GF-D8 (cell line): ENCODE measurements at regions not wholly inside any gene's neighbourhood (a gene's known extent, or its start where the extent isn't known, plus 50 kb on each side); places are given as distances from the start of the nearest gene placed in this dataset.

ENCODE experiments used
- DNase-seq: peaks from one replicate; lab custom pipeline; 2025; lab: John Stamatoyannopoulos, UW

DNA sequence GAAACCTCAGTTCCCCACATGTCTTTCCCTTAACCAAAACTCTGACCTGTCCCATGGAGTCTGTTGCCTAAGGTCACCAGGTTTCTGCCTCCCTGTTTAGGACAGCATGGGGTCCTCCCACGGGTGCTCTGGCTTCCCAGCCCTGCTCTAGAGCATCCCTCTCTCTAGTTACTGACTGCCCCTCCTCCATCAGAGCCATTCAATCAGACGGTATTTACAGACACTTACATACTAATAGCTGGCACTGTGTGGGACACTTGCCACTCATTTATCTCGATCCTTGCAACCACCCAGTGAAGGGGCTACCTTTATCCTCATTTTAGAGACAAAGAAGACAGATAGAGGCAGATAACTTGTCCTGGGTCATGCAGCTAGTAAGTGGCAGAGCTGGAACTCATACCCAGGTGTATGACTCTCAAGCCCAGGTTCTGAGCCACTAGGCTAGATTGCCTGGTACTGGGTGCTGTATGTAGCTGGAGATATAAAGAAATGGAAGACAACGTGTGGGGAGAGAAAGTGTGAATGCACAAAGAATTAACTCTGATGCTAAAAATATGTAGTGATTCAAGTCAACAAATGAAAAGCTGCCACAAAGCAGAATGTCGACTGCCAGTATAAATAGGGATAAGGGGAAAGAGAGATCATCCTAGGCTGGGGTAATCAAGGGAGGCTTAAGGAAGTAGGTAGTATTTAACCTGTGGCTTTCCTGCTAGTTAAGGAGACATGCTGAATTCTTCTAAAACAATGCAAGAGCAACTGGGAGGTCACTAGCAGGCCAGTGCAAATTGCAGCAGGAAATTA, 52.5 kb upstream of the PDE8B start:
- DNase-seq, result no peak

- DNase-seq, result no peak
Measured at GRCh38 chr5:77156379-77156778, 54.1 kb upstream of the PDE8B start.

DNA sequence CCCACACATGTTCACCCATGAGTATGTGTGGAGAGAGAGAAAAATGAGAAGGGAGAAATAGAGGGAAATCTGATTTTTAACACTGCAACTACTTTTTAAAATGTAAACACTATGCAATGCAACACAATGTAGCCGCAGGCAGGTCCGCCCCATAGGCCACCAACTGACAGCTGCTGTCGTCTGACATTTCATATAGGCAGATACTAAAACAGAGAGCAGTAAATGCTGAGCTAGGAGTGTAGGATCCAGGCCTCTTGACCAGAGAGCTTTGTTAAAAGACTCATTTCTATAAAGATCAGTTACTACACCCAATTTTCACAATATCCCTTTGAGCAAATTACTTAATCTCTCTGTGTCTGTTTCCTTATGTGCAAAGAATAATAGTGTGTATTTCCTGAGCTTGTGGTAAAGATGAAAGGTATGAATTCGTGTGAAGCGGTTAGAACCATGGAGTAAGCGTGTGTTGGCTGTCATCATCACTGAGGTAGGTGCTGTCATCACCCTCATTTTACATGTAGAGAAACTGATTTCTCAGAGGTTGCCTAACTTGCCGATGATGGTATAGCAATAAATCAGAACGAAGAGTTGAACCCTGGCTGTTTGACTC, 55.2 kb upstream of the PDE8B start:
- DNase-seq, result peak; percentile 16

DNA sequence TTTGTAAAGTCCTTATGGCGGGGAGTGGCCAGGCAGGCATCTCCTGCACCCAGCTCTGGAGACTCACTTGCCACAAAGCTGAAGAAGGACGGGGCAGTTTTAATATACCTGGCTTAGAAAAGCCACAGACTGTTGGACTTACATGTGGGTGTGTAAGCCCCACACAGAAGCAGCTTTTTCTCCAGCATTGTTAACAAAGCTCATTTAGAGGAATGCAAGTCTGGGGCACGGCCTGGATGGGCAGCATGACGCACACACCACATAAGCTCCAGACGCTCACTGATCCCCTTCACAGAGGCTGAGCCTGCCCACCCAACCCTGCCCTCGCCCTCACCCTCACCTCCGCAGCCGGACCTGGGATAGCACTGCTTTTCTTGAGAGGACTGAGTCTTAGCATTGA, 58.0 kb upstream of the PDE8B start:
- no peak for DNase-seq

DNA sequence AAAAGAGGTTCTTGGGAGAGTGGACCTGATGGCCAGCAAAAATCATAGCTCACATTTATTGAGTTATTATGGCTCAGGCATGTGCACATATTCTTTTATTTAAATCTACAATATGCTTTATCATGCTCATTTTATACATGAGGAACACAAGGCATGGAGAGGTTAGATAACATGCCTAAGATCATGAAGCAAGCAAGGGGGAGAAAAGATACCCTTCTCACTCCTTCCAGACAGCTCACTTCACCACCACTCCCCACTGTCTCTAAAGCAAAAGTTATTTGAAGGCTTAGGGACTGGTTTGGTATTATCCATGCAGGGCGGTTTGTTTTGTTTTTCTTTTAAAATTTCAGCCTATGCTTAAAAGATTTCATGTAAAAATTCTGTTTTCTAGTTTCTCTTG, 59.0 kb upstream of the PDE8B start:
- no peak for DNase-seq

DNA sequence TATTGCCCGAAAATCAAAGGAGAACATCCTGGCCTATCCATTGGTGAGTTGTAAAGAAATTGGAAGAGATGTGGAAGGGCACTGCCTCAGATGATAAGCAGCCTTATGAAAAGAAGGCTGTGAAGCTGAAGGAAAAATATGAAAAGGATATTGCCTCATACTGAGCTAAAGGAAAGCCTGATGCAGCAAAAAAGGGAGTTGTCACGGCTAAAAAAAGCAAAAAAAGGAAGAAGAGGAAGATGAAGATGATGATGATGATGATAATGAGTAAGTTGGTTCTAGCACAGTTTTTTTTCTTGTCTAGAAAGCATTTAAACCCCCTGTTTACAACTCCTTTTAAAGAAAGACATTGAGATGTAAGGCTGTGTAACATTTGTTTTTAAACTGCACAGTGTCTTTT, 59.8 kb upstream of the ZBED3 start:
- no peak for DNase-seq

- no peak for DNase-seq
Measured at GRCh38 chr5:77145666-77146065, 58.6 kb upstream of the ZBED3 start.

GRCh38 chr5:77144837-77145139, 57.7 kb upstream of the ZBED3 start:
- no peak for DNase-seq

- DNase-seq, result no peak
Measured at GRCh38 chr5:77143998-77144836, 57.1 kb upstream of the ZBED3 start.

- DNase-seq, result no peak
Measured at GRCh38 chr5:77140350-77140749, 53.3 kb upstream of the ZBED3 start.

DNA sequence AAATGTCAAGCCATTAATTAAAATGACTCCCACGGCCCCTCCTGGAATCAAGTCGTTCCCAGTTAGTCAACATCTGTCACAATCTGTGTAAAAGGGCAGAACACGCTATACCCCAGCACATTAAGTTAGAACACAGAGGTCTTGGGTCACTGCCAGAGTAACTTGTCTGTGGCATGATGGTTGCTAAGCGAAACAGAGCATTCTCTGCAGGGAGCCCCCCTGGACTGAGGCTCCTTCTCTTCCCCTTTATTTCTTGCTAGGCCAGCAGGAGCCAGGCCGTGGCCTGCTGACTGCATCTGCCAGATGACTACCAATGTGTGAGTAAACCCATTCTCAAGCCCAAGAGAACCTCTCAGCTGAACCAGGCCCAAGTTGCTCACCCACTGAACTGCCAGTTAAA, 51.9 kb upstream of the ZBED3 start:
- DNase-seq, result no peak
